ENCODE measurements at regions not wholly inside any gene's neighbourhood (a gene's known extent, or its start where the extent isn't known, plus 50 kb on each side); places are given as distances from the start of the nearest gene placed in this dataset.

GRCh38 chr4:53925050-53925605, 139.3 kb downstream of the CHIC2 start:
- no peak for DNase-seq

DNA sequence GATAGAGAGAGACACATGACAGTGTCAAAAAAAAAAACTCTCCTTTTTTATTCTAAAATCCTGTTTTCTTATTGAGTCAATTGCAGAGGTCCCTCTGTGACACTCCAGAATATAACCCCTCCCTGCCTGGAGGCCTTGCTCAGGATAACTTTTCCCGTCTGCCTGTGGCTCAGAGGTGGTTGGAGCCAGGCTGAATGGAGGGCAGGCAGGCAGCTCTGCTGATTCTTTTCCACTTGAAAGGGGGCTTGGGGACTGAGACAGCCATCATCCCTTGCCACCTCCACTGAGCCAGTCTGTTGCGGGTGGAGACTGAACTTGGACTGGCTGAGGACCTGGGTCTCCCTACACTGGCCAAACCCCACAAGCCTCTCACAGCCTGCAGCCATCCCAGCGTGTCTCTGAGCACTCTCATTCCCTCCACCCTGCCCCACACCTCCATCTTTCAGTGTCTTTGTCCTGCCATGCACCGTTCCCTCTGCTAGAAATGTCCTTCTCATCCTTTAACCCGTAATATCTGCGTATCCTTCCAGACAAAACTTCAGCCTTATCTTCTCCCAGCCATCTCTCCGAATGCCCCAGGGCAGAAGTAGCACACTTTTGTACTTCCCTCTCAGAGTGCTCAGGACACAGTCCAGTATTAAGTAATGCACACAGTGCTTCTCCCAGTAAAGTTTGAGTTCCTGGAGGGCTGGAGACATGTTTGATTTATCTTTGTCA, 139.9 kb downstream of the CHIC2 start:
- Histone ChIP-seq H3K27ac (no peak overlapping the region), H3K36me3 (no peaks in the 10 kb centered on the region), H3K4me3 (no peak overlapping the region), H3K4me1 (no peaks in the 10 kb centered on the region), H3K9me3 (no peaks in the 10 kb centered on the region), H3K27me3 (ENCODE audit: low read depth) (peaks cover 4% of the 10 kb centered on the region)
- intact Hi-C loops (cut with DNase I): no loop called here
- ATAC-seq (no peak), DNase-seq (no peak)
- TF ChIP-seq, protein P1, sequence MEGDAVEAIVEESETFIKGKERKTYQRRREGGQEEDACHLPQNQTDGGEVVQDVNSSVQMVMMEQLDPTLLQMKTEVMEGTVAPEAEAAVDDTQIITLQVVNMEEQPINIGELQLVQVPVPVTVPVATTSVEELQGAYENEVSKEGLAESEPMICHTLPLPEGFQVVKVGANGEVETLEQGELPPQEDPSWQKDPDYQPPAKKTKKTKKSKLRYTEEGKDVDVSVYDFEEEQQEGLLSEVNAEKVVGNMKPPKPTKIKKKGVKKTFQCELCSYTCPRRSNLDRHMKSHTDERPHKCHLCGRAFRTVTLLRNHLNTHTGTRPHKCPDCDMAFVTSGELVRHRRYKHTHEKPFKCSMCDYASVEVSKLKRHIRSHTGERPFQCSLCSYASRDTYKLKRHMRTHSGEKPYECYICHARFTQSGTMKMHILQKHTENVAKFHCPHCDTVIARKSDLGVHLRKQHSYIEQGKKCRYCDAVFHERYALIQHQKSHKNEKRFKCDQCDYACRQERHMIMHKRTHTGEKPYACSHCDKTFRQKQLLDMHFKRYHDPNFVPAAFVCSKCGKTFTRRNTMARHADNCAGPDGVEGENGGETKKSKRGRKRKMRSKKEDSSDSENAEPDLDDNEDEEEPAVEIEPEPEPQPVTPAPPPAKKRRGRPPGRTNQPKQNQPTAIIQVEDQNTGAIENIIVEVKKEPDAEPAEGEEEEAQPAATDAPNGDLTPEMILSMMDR (IDR thresholded peaks at IDR 0.05): no peak

More at GRCh38 chr4:53925050-53925605, 139.3 kb downstream of the CHIC2 start:
- Histone ChIP-seq H3K27me3 (ENCODE audit: low read depth) (peaks cover 4% of the 10 kb centered on the region), H3K9me3 (no peaks in the 10 kb centered on the region), H3K27ac (no peak overlapping the region), H3K4me3 (no peak overlapping the region), H3K36me3 (no peaks in the 10 kb centered on the region), H3K4me1 (no peaks in the 10 kb centered on the region)
- intact Hi-C loops (cut with DNase I): no loop called here
- TF ChIP-seq, protein P1 (IDR thresholded peaks at IDR 0.05): no peak
- no peak for ATAC-seq

DNA sequence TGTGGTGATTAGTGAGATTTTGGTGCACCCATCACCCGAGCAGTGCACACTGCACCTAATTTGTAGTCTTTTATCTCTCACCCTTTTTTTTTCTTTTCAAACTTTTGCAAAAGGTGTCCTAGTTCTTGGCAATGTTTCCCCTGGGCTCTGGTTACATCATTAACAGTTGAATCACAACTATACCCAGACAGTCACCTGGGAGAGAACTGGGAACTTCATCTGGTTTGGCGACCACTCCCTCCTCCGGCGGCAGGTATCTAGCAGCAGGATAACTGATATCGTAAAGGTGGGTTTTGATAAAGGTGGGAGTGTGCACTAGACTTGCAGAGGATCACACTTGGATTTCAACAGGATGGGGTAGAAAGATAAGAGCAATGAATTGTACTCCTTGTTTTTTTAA, 140.5 kb downstream of the CHIC2 start:
- peaks cover 4% of the 10 kb centered on the region for H3K27me3 ChIP-seq (ENCODE audit: low read depth)
- DNase-seq (no peak), ATAC-seq (no peak)
- H3K36me3 ChIP-seq: no peaks in the 10 kb centered on the region
- intact Hi-C loops (cut with DNase I): no loop called here
- no peaks in the 10 kb centered on the region for H3K4me1 ChIP-seq
- H3K9me3 ChIP-seq: no peaks in the 10 kb centered on the region
- no peak overlapping the region for H3K27ac ChIP-seq
- TF ChIP-seq, protein P1 (IDR thresholded peaks at IDR 0.05): no peak
- no peak overlapping the region for H3K4me3 ChIP-seq

DNA sequence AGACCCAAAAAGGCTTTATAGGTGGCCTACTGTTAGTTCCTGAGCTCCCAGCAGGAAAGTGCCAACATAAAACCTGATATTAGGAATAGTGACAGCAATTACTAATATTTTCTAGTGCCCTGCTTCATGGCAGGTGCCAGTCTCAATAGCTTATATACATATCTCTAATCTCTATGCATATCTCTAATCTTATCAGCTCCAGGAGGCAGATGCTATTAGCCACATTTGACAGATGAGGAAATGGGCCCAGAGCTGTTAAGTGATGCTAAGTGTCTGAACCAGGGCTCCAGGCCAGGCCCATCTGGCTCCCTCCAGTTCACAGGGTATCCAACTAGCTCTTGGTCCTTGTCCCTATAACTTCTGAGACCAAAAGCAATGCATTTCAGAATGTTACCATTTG, 142.5 kb downstream of the CHIC2 start:
- Histone ChIP-seq H3K27ac (no peak overlapping the region), H3K4me1 (no peaks in the 10 kb centered on the region), H3K9me3 (no peaks in the 10 kb centered on the region), H3K4me3 (no peak overlapping the region), H3K36me3 (no peaks in the 10 kb centered on the region), H3K27me3 (ENCODE audit: low read depth) (peaks cover 4% of the 10 kb centered on the region)
- DNase-seq (no peak), ATAC-seq (no peak)
- TF ChIP-seq, protein P1 (IDR thresholded peaks at IDR 0.05): no peak
- intact Hi-C loops (cut with DNase I): no loop called here

- intact Hi-C loops (cut with DNase I): no loop called here
- ATAC-seq: no peak
- TF ChIP-seq, protein P1 (IDR thresholded peaks at IDR 0.05): no peak
- Histone ChIP-seq H3K4me3 (no peak overlapping the region), H3K9me3 (no peaks in the 10 kb centered on the region), H3K27me3 (ENCODE audit: low read depth) (peaks cover 4% of the 10 kb centered on the region), H3K4me1 (no peaks in the 10 kb centered on the region), H3K36me3 (no peaks in the 10 kb centered on the region), H3K27ac (no peak overlapping the region)
- no peak for DNase-seq
Measured at GRCh38 chr4:53920883-53921282, 143.5 kb downstream of the CHIC2 start.
